ENCODE measurements at regions not wholly inside any gene's neighbourhood (a gene's known extent, or its start where the extent isn't known, plus 50 kb on each side); places are given as distances from the start of the nearest gene placed in this dataset.

DNA sequence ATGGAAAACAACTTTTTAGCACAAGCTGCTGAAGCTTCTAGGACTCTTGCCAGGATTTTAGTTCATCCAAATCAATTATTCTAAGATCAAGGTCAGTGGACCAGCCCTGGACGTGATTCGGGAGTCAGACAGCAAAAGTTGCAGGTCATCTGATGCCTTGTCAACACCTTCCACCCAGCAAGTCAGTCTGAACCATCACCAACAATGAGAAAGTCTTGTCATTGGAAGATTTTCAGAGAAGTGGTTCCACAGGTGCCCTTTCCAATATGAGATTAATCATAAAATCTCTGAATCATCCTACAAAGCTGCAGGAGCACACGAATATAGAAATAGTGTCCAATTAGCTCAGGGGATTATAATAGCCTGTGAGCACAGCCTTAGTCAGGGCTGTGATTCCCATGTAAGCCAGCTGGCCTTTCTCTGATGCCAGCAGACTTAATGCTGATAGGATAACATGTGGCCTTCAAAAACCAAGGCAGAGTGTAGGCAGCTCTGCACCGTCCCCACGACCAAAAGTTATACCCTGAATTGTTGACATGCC, 445.0 kb upstream of the TRPC7 start:
- ATAC-seq (ENCODE audit: low read depth): no peak
- H3K4me3 ChIP-seq (ENCODE audit: control extremely low read depth in 1 of 5, extremely low read depth in 1 of 5, insufficient read depth in 1 of 5, low read depth in 2 of 5, low read length in 4 of 5): no peak overlapping the region
- H3K79me2 ChIP-seq (ENCODE audit: control insufficient read depth, insufficient read depth, low read length): no peaks in the 10 kb centered on the region
- no peak overlapping the region for H3K27ac Mint-ChIP-seq
- POLR2A ChIA-PET: no interaction called here
- H3K4me3 Mint-ChIP-seq: no peak overlapping the region
- no peaks in the 10 kb centered on the region for H3K27me3 Mint-ChIP-seq
- no peak overlapping the region for H2AFZ ChIP-seq (ENCODE audit: insufficient read depth, low read depth, low read length, poor library complexity, severe bottlenecking)
- intact Hi-C loops (cut with micrococcal nuclease): no loop called here
- H3K4me2 ChIP-seq (replicated peaks; ENCODE audit: low read depth, low read length, poor library complexity, severe bottlenecking): no peak overlapping the region
- TF ChIP-seq CTCF (IDR thresholded peaks at IDR 0.05) (no peak), EZH2 (IDR thresholded peaks at IDR 0.05; ENCODE audit: borderline replicate concordance, insufficient read depth, low read depth, low read length, poor library complexity, severe bottlenecking) (no peak)
- CTCF ChIA-PET: no interaction called here
- H3K27me3 ChIP-seq (replicated peaks in 1 of 4; ENCODE audit: control extremely low read depth in 1 of 4, control insufficient read depth in 3 of 4, insufficient read depth in 4 of 4, low read length in 3 of 4): no peaks in the 10 kb centered on the region
- no peaks in the 10 kb centered on the region for H3K9me3 Mint-ChIP-seq (ENCODE audit: insufficient read depth)
- H3K9me3 ChIP-seq (ENCODE audit: control extremely low read depth in 1 of 3, control insufficient read depth in 2 of 3, insufficient read depth in 1 of 3, low read length in 2 of 3): no peaks in the 10 kb centered on the region
- no peak for DNase-seq
- no peaks in the 10 kb centered on the region for H3K36me3 ChIP-seq (replicated peaks in 1 of 2; ENCODE audit: control extremely low read depth in 1 of 2, control insufficient read depth in 1 of 2, extremely low read depth in 1 of 2, insufficient read depth in 2 of 2, low read length in 1 of 2)
- WGBS (ENCODE audit: insufficient coverage): 87% methylated on average over 3 of the region's 5 CpGs
- H3K27ac ChIP-seq (ENCODE audit: low read length in 2 of 2): no peak overlapping the region
- no peak overlapping the region for H3K9ac ChIP-seq (ENCODE audit: low read length)
- no peaks in the 10 kb centered on the region for H3K4me1 Mint-ChIP-seq
- H4K20me1 ChIP-seq (ENCODE audit: control insufficient read depth, insufficient read depth, low read length, poor library complexity, severe bottlenecking): no peaks in the 10 kb centered on the region
- H3K4me1 ChIP-seq (ENCODE audit: control insufficient read depth in 2 of 2, insufficient read depth in 2 of 2, low read length in 2 of 2): no peaks in the 10 kb centered on the region

- H3K27me3 ChIP-seq (replicated peaks in 1 of 4; ENCODE audit: control extremely low read depth in 1 of 4, control insufficient read depth in 3 of 4, insufficient read depth in 4 of 4, low read length in 3 of 4): no peaks in the 10 kb centered on the region
- DNase-seq (no peak), ATAC-seq (ENCODE audit: low read depth) (no peak)
- Mint-ChIP-seq H3K4me1 (no peaks in the 10 kb centered on the region), H3K27ac (no peak overlapping the region), H3K4me3 (no peak overlapping the region), H3K27me3 (no peaks in the 10 kb centered on the region), H3K9me3 (ENCODE audit: insufficient read depth) (no peaks in the 10 kb centered on the region)
- H3K9ac ChIP-seq (ENCODE audit: low read length): no peak overlapping the region
- 50% methylated on average over 1 of the region's 1 CpG for WGBS (ENCODE audit: insufficient coverage)
- H2AFZ ChIP-seq (ENCODE audit: insufficient read depth, low read depth, low read length, poor library complexity, severe bottlenecking): no peak overlapping the region
- no peaks in the 10 kb centered on the region for H3K9me3 ChIP-seq (ENCODE audit: control extremely low read depth in 1 of 3, control insufficient read depth in 2 of 3, insufficient read depth in 1 of 3, low read length in 2 of 3)
- no peaks in the 10 kb centered on the region for H3K36me3 ChIP-seq (replicated peaks in 1 of 2; ENCODE audit: control extremely low read depth in 1 of 2, control insufficient read depth in 1 of 2, extremely low read depth in 1 of 2, insufficient read depth in 2 of 2, low read length in 1 of 2)
- no peaks in the 10 kb centered on the region for H3K4me1 ChIP-seq (ENCODE audit: control insufficient read depth in 2 of 2, insufficient read depth in 2 of 2, low read length in 2 of 2)
- no peak overlapping the region for H3K27ac ChIP-seq (ENCODE audit: low read length in 2 of 2)
- no peak for TF ChIP-seq CTCF (IDR thresholded peaks at IDR 0.05)
- TF ChIP-seq EZH2 (IDR thresholded peaks at IDR 0.05; ENCODE audit: borderline replicate concordance, insufficient read depth, low read depth, low read length, poor library complexity, severe bottlenecking): no peak
- no peaks in the 10 kb centered on the region for H3K79me2 ChIP-seq (ENCODE audit: control insufficient read depth, insufficient read depth, low read length)
- no peak overlapping the region for H3K4me3 ChIP-seq (ENCODE audit: control extremely low read depth in 1 of 5, extremely low read depth in 1 of 5, insufficient read depth in 1 of 5, low read depth in 2 of 5, low read length in 4 of 5)
- no peak overlapping the region for H3K4me2 ChIP-seq (replicated peaks; ENCODE audit: low read depth, low read length, poor library complexity, severe bottlenecking)
- ChIA-PET POLR2A (no interaction called here), CTCF (no interaction called here)
- no peaks in the 10 kb centered on the region for H4K20me1 ChIP-seq (ENCODE audit: control insufficient read depth, insufficient read depth, low read length, poor library complexity, severe bottlenecking)
- intact Hi-C loops (cut with micrococcal nuclease): no loop called here
Measured at GRCh38 chr5:136809382-136809781, 444.0 kb upstream of the TRPC7 start.
